Lung (tissue), 11 donors: ENCODE measurements at regions not wholly inside any gene's neighbourhood (a gene's known extent, or its start where the extent isn't known, plus 50 kb on each side); places are given as distances from the start of the nearest gene placed in this dataset.

ENCODE experiments used
- ATAC-seq: fragments of 200-7000 bp; cut with Tn5 transposase; one replicate; pipeline ENCODE4 v1.9.1; 2020; ENCODE audit warnings: moderate number of reproducible peaks; ENCODE audit not compliant: insufficient read depth, low FRiP score
- DNase-seq, 3 donors: peaks; one replicate each; pipeline ENCODE4 v3.0.0-alpha.2; 2013 to 2017
- H3K27ac ChIP-seq, 2 donors: one replicate each; pipeline ENCODE4 v1.5.1; 2013; ENCODE audit warnings: mild to moderate bottlenecking in 2 of 2, moderate library complexity in 2 of 2, control low read depth in 1 of 2, inconsistent platforms in 1 of 2, low read depth in 1 of 2, low read length in 1 of 2
- H3K27me3 ChIP-seq, 3 donors: one replicate each; pipeline ENCODE4 v1.5.1; 2013; ENCODE audit warnings: low read length in 2 of 3; ENCODE audit not compliant: control insufficient read depth in 3 of 3, insufficient read depth in 3 of 3
- H3K36me3 ChIP-seq, 4 donors: one replicate each; pipeline ENCODE4 v1.5.1; 2013; ENCODE audit warnings: low read length in 4 of 4, mild to moderate bottlenecking in 1 of 4, moderate library complexity in 1 of 4; ENCODE audit not compliant: control insufficient read depth in 4 of 4, insufficient read depth in 4 of 4
- H3K4me1 ChIP-seq, 5 donors: one replicate each; pipeline ENCODE4 v1.5.1; 2013; ENCODE audit warnings: low read length in 5 of 5, mild to moderate bottlenecking in 2 of 5, moderate library complexity in 1 of 5; ENCODE audit not compliant: control insufficient read depth in 5 of 5, insufficient read depth in 5 of 5
- H3K4me3 ChIP-seq: one replicate; pipeline ENCODE4 v1.5.1; 2013; ENCODE audit warnings: mild to moderate bottlenecking, control low read depth, moderate library complexity
- H3K9ac ChIP-seq, 2 donors: one replicate each; pipeline ENCODE4 v1.5.1; 2013; ENCODE audit warnings: low read length in 2 of 2, control low read depth in 1 of 2; ENCODE audit not compliant: insufficient read depth in 1 of 2
- H3K9me3 ChIP-seq, 4 donors: one replicate each; pipeline ENCODE4 v1.5.1; 2013; ENCODE audit warnings: low read length in 3 of 4, mild to moderate bottlenecking in 1 of 4, moderate library complexity in 1 of 4; ENCODE audit not compliant: control insufficient read depth in 4 of 4, insufficient read depth in 3 of 4
- CTCF ChIP-seq: IDR thresholded peaks from 2 replicates; pipeline ENCODE4 v1.5.1; 2012; ENCODE audit warnings: mild to moderate bottlenecking; ENCODE audit errors: control extremely low read depth, extremely low read depth
- WGBS, 2 donors: extraction: QIAGEN DNeasy Blood & Tissue Kit; methylation state at CpG; one replicate each; pipeline ENCODE4 v1.1.7; 2013; 5-methylcytosine and 5-hydroxymethylcytosine counted together
- donor health status: control.
- donor health status: control.
- donor health status: Bipolar disorder and iron deficiency.
- donor health status: healthy.
- donor health status: DM: yes; HTN: yes; CAD: no.

GRCh38 chr1:88275259-88275862, 408.7 kb upstream of the PKN2 start:
- no peak for DNase-seq
- TF ChIP-seq CTCF, result no peak

GRCh38 chr1:88276163-88276562, 407.9 kb upstream of the PKN2 start:
- Histone ChIP-seq H3K9me3 (no peaks in the 10 kb centered on the region), H3K4me3 (no peak overlapping the region), H3K36me3 (no peaks in the 10 kb centered on the region), H3K9ac (no peak overlapping the region), H3K27ac (no peak overlapping the region), H3K4me1 (peaks cover 0 to 3% (median 0%) of the 10 kb centered on the region in 5 donors), H3K27me3 (no peaks in the 10 kb centered on the region)
- ATAC-seq, result no peak
- TF ChIP-seq CTCF, result no peak
- 26 to 31% methylated on average over 4 of the region's 4 CpGs for WGBS, 2 donors
- no peak for DNase-seq

More at GRCh38 chr1:88275259-88275862, 408.7 kb upstream of the PKN2 start:
- H3K27ac ChIP-seq, result no peak overlapping the region
- no peaks in the 10 kb centered on the region for H3K9me3 ChIP-seq
- peaks cover 0 to 3% (median 0%) of the 10 kb centered on the region in 5 donors for H3K4me1 ChIP-seq
- 89 to 93% methylated on average over 3 of the region's 3 CpGs for WGBS, 2 donors
- no peak overlapping the region for H3K9ac ChIP-seq
- H3K4me3 ChIP-seq, result no peak overlapping the region
- no peak for ATAC-seq
- H3K27me3 ChIP-seq, result no peaks in the 10 kb centered on the region
- no peaks in the 10 kb centered on the region for H3K36me3 ChIP-seq

DNA sequence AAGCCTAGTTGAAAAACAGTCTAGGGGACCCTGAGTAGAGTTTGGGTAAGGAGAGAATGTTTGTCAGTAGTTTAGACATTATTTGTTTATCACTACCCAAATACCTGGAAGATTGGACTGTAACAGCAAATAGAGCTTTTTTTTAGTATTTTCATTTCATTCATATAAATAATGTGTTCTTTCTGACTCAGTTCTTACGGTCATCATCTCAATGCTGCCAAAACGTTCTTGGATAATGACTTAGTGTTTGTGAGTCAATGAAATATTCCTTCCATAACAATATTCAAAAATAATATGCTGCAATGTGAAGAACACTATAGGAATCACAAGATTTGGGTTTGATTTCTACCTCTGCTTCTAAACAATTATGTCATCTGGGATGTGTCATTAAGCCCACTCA, 400.0 kb upstream of the PKN2 start:
- H3K9me3 ChIP-seq, result no peaks in the 10 kb centered on the region
- H3K27ac ChIP-seq, result no peak overlapping the region
- H3K4me1 ChIP-seq, result no peaks in the 10 kb centered on the region
- ATAC-seq, result no peak
- no peak overlapping the region for H3K9ac ChIP-seq
- no peaks in the 10 kb centered on the region for H3K27me3 ChIP-seq
- no peak overlapping the region for H3K4me3 ChIP-seq
- 76 to 93% methylated on average over 2 of the region's 2 CpGs for WGBS, 2 donors
- H3K36me3 ChIP-seq, result no peaks in the 10 kb centered on the region
- TF ChIP-seq CTCF, result no peak
- no peak for DNase-seq

DNA sequence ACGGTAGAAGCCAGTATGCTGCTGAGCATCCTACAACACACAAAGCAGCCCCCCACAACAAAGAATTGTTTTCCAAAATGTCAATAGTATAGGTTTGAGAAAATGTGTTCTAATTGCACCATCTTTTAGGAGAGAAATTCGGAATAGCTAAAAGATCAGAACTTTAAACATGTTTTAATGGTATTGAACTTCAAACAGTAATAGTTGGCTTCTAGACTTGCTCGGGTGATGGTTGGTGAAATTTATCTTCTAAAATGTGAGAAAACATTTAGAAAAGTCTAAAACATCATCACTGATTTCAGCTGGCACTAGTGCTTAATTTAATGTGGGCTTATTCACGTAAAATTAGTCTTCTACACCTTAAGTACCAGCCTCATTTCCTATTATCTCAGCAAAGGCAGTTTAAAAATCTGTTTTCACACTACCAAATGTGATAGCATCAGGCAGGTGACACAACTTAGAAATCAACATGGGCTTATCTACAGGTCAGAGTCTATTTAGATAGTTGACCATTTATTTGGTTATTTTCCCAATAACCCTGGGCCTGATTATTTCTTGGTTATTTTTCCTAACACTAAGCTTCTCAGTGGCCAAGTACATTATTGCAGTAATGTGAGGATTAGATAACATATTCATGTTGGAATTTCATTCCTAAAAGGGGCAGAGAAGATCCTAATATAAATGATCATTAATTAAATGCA, 399.3 kb upstream of the PKN2 start:
- H3K36me3 ChIP-seq, result no peaks in the 10 kb centered on the region
- 86 to 93% methylated on average over 4 of the region's 4 CpGs for WGBS, 2 donors
- no peak overlapping the region for H3K4me3 ChIP-seq
- H3K27ac ChIP-seq, result no peak overlapping the region
- no peaks in the 10 kb centered on the region for H3K9me3 ChIP-seq
- H3K27me3 ChIP-seq, result no peaks in the 10 kb centered on the region
- H3K4me1 ChIP-seq, result peaks cover 0 to 3% (median 0%) of the 10 kb centered on the region in 5 donors
- no peak for ATAC-seq
- no peak overlapping the region for H3K9ac ChIP-seq
- no peak for TF ChIP-seq CTCF
- no peak for DNase-seq
